ENCODE measurements at regions not wholly inside any gene's neighbourhood (a gene's known extent, or its start where the extent isn't known, plus 50 kb on each side); places are given as distances from the start of the nearest gene placed in this dataset.

- DNase-seq (ENCODE audit: low read depth), result no peak
- TF ChIP-seq CTCF (conservative IDR thresholded peaks at IDR 0.05; ENCODE audit: low read depth, low read length), result peak; percentile 89
- no peak overlapping the region for H3K4me3 ChIP-seq (ENCODE audit: low read depth, low read length)
Observed at GRCh38 chr6:14711056-14711703, 534.7 kb upstream of the JARID2 start.

- DNase-seq (ENCODE audit: low read depth), result no peak
- TF ChIP-seq CTCF (conservative IDR thresholded peaks at IDR 0.05; ENCODE audit: low read depth, low read length), result no peak
- H3K4me3 ChIP-seq (ENCODE audit: low read depth, low read length), result no peak overlapping the region
Observed at GRCh38 chr6:14711704-14712379, 534.0 kb upstream of the JARID2 start.

- no peak overlapping the region for H3K4me3 ChIP-seq (ENCODE audit: low read depth, low read length)
- no peak for DNase-seq (ENCODE audit: low read depth)
- TF ChIP-seq CTCF (conservative IDR thresholded peaks at IDR 0.05; ENCODE audit: low read depth, low read length), result no peak
Observed at GRCh38 chr6:14713008-14713960, 532.6 kb upstream of the JARID2 start.

- no peak overlapping the region for H3K4me3 ChIP-seq (ENCODE audit: low read depth, low read length)
- DNase-seq (ENCODE audit: low read depth), result no peak
- TF ChIP-seq CTCF (conservative IDR thresholded peaks at IDR 0.05; ENCODE audit: low read depth, low read length), result no peak
Observed at GRCh38 chr6:14713966-14714631, 531.8 kb upstream of the JARID2 start.

GRCh38 chr6:14715076-14715475 lies 530.8 kb upstream of the JARID2 start:
- TF ChIP-seq CTCF (conservative IDR thresholded peaks at IDR 0.05; ENCODE audit: low read depth, low read length), result no peak
- no peak overlapping the region for H3K4me3 ChIP-seq (ENCODE audit: low read depth, low read length)
- no peak for DNase-seq (ENCODE audit: low read depth)

GRCh38 chr6:14716499-14717146 lies 529.2 kb upstream of the JARID2 start:
- TF ChIP-seq CTCF (conservative IDR thresholded peaks at IDR 0.05; ENCODE audit: low read depth, low read length), result no peak
- no peak for DNase-seq (ENCODE audit: low read depth)
- no peak overlapping the region for H3K4me3 ChIP-seq (ENCODE audit: low read depth, low read length)

Data from epithelial cell of proximal tubule (primary cell).